Neural cell (in vitro differentiated cells): ENCODE measurements at regions not wholly inside any gene's neighbourhood (a gene's known extent, or its start where the extent isn't known, plus 50 kb on each side); places are given as distances from the start of the nearest gene placed in this dataset.

Experiments used
- H2AFZ ChIP-seq: fragments of 200-600, 300-800 bp; sonication (generic), shearing (Covaris generic); 2 replicates; pipeline ENCODE4 v1.6.0; 2014; ENCODE audit warnings: low read depth, mild to moderate bottlenecking, antibody characterized with exemption, low read length, moderate library complexity
- H3F3A ChIP-seq: fragments of 200-600 bp; shearing (Covaris generic); 2 replicates; pipeline ENCODE4 v1.6.1; 2016; ENCODE audit warnings: mild to moderate bottlenecking, moderate library complexity, mixed read lengths, antibody characterized with exemption, low read length; ENCODE audit not compliant: insufficient read depth, poor library complexity, severe bottlenecking
- H3K27ac ChIP-seq: fragments of 200-600, 300-800 bp; sonication (generic), shearing (Covaris generic); 2 replicates; pipeline ENCODE4 v1.5.1; 2014; ENCODE audit warnings: mild to moderate bottlenecking, low read length, moderate library complexity
- H3K27me3 ChIP-seq: fragments of 300-800, 200-600 bp; sonication (generic), shearing (Covaris generic); 2 replicates; pipeline ENCODE4 v1.6.0; 2014; ENCODE audit warnings: mild to moderate bottlenecking, low read depth, low read length, moderate library complexity; ENCODE audit not compliant: insufficient read depth
- H3K36me3 ChIP-seq: fragments of 300-800, 200-600 bp; sonication (generic), shearing (Covaris generic); 2 replicates; pipeline ENCODE4 v1.5.1; 2014; ENCODE audit warnings: mild to moderate bottlenecking, antibody characterized with exemption, low read length, moderate library complexity; ENCODE audit not compliant: insufficient read depth
- H3K4me2 ChIP-seq: fragments of 300-800, 200-600 bp; sonication (generic), shearing (Covaris generic); 2 replicates; pipeline ENCODE4 v1.6.0; 2014; ENCODE audit warnings: mild to moderate bottlenecking, low read length
- H3K4me3 ChIP-seq: fragments of 300-800, 200-600 bp; sonication (generic), shearing (Covaris generic); 2 replicates; pipeline ENCODE4 v1.5.1; 2014; ENCODE audit warnings: mild to moderate bottlenecking, low read length, moderate library complexity
- H3K79me2 ChIP-seq: fragments of 200-600 bp; shearing (Covaris generic); replicated peaks from 2 replicates; pipeline ENCODE4 v1.6.0; 2014; ENCODE audit warnings: mild to moderate bottlenecking, low read length, moderate library complexity; ENCODE audit not compliant: insufficient read depth
- H3K9ac ChIP-seq: fragments of 300-800, 200-600 bp; sonication (generic), shearing (Covaris generic); 2 replicates; pipeline ENCODE4 v1.6.1; 2016; ENCODE audit warnings: mild to moderate bottlenecking, low read length, mixed read lengths
- H3K9me2 ChIP-seq: fragments of 200-600 bp; shearing (Covaris generic); 2 replicates; pipeline ENCODE4 v1.6.1; 2016; ENCODE audit warnings: mild to moderate bottlenecking, low read length, mixed read lengths; ENCODE audit not compliant: insufficient read depth
- H3K9me3 ChIP-seq: fragments of 200-600, 300-800 bp; sonication (generic), shearing (Covaris generic); 2 replicates; pipeline ENCODE4 v1.6.1; 2016; ENCODE audit warnings: mild to moderate bottlenecking, mixed run types, low read length, moderate library complexity, mixed read lengths
- H4K20me1 ChIP-seq: fragments of 200-600 bp; shearing (Covaris generic); 2 replicates; pipeline ENCODE4 v1.6.1; 2016; ENCODE audit warnings: mild to moderate bottlenecking, mixed run types; ENCODE audit not compliant: insufficient read depth
- EP300 ChIP-seq: fragments of 450-650 bp; conservative IDR thresholded peaks from 2 replicates; pipeline ENCODE4 v1.6.1; 2014; ENCODE audit warnings: antibody characterized with exemption, mild to moderate bottlenecking, moderate library complexity; ENCODE audit not compliant: poor library complexity, severe bottlenecking
- EZH2 ChIP-seq: fragments of 200-600, 300-800 bp; shearing (Covaris generic), sonication (generic); IDR thresholded peaks from 2 replicates; pipeline ENCODE4 v1.6.1; 2014; ENCODE audit warnings: antibody characterized with exemption, low read length, borderline replicate concordance, mild to moderate bottlenecking; ENCODE audit not compliant: insufficient read depth, poor library complexity, severe bottlenecking
- MXI1 ChIP-seq: fragments of 450-650 bp; conservative IDR thresholded peaks from 2 replicates; pipeline ENCODE4 v1.6.1; 2014; ENCODE audit warnings: antibody characterized with exemption, mild to moderate bottlenecking; ENCODE audit not compliant: poor library complexity, severe bottlenecking
- POLR2AphosphoS5 ChIP-seq: IDR thresholded peaks from 2 replicates; pipeline ENCODE4 v1.6.1; 2012
- RAD21 ChIP-seq: fragments of 450-650 bp; conservative IDR thresholded peaks from 2 replicates; pipeline ENCODE4 v1.6.1; 2014; ENCODE audit warnings: antibody characterized with exemption, mild to moderate bottlenecking, moderate library complexity
- SMC3 ChIP-seq: fragments of 450-650 bp; conservative IDR thresholded peaks from 2 replicates; pipeline ENCODE4 v1.6.1; 2014; ENCODE audit warnings: antibody characterized with exemption, mild to moderate bottlenecking, moderate library complexity; ENCODE audit not compliant: poor library complexity
- TAF1 ChIP-seq: IDR thresholded peaks from 2 replicates; pipeline ENCODE4 v1.6.1; 2012; ENCODE audit warnings: low read depth
- TF ChIP-seq, protein P1 (sequence below): IDR thresholded peaks from 2 replicates; pipeline ENCODE4 v1.6.1; 2012; ENCODE audit warnings: borderline replicate concordance
- TF ChIP-seq, protein P2 (sequence below): fragments of 450-650 bp; IDR thresholded peaks from 2 replicates; pipeline ENCODE4 v1.5.1; 2014; ENCODE audit warnings: antibody characterized with exemption, mild to moderate bottlenecking, moderate library complexity; ENCODE audit not compliant: poor library complexity, severe bottlenecking

GRCh38 chr14:31937730-31938346, 139.3 kb upstream of the ARHGAP5 start:
- H3K9me2 ChIP-seq, result no peaks in the 10 kb centered on the region
- no peaks in the 10 kb centered on the region for H3F3A ChIP-seq
- no peak overlapping the region for H3K9ac ChIP-seq
- no peaks in the 10 kb centered on the region for H3K27me3 ChIP-seq
- H3K27ac ChIP-seq, result no peak overlapping the region
- no peaks in the 10 kb centered on the region for H3K79me2 ChIP-seq
- no peaks in the 10 kb centered on the region for H4K20me1 ChIP-seq
- no peak overlapping the region for H3K4me3 ChIP-seq
- no peak overlapping the region for H2AFZ ChIP-seq
- TF ChIP-seq, protein P1, sequence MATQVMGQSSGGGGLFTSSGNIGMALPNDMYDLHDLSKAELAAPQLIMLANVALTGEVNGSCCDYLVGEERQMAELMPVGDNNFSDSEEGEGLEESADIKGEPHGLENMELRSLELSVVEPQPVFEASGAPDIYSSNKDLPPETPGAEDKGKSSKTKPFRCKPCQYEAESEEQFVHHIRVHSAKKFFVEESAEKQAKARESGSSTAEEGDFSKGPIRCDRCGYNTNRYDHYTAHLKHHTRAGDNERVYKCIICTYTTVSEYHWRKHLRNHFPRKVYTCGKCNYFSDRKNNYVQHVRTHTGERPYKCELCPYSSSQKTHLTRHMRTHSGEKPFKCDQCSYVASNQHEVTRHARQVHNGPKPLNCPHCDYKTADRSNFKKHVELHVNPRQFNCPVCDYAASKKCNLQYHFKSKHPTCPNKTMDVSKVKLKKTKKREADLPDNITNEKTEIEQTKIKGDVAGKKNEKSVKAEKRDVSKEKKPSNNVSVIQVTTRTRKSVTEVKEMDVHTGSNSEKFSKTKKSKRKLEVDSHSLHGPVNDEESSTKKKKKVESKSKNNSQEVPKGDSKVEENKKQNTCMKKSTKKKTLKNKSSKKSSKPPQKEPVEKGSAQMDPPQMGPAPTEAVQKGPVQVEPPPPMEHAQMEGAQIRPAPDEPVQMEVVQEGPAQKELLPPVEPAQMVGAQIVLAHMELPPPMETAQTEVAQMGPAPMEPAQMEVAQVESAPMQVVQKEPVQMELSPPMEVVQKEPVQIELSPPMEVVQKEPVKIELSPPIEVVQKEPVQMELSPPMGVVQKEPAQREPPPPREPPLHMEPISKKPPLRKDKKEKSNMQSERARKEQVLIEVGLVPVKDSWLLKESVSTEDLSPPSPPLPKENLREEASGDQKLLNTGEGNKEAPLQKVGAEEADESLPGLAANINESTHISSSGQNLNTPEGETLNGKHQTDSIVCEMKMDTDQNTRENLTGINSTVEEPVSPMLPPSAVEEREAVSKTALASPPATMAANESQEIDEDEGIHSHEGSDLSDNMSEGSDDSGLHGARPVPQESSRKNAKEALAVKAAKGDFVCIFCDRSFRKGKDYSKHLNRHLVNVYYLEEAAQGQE, result no peak
- TF ChIP-seq RAD21 (no peak), POLR2AphosphoS5 (no peak), MXI1 (no peak), SMC3 (no peak), TAF1 (no peak), EP300 (no peak), EZH2 (no peak)
- TF ChIP-seq, protein P2, sequence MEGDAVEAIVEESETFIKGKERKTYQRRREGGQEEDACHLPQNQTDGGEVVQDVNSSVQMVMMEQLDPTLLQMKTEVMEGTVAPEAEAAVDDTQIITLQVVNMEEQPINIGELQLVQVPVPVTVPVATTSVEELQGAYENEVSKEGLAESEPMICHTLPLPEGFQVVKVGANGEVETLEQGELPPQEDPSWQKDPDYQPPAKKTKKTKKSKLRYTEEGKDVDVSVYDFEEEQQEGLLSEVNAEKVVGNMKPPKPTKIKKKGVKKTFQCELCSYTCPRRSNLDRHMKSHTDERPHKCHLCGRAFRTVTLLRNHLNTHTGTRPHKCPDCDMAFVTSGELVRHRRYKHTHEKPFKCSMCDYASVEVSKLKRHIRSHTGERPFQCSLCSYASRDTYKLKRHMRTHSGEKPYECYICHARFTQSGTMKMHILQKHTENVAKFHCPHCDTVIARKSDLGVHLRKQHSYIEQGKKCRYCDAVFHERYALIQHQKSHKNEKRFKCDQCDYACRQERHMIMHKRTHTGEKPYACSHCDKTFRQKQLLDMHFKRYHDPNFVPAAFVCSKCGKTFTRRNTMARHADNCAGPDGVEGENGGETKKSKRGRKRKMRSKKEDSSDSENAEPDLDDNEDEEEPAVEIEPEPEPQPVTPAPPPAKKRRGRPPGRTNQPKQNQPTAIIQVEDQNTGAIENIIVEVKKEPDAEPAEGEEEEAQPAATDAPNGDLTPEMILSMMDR, result no peak
- H3K9me3 ChIP-seq, result no peaks in the 10 kb centered on the region
- H3K4me2 ChIP-seq, result no peak overlapping the region
- H3K36me3 ChIP-seq, result no peaks in the 10 kb centered on the region

DNA sequence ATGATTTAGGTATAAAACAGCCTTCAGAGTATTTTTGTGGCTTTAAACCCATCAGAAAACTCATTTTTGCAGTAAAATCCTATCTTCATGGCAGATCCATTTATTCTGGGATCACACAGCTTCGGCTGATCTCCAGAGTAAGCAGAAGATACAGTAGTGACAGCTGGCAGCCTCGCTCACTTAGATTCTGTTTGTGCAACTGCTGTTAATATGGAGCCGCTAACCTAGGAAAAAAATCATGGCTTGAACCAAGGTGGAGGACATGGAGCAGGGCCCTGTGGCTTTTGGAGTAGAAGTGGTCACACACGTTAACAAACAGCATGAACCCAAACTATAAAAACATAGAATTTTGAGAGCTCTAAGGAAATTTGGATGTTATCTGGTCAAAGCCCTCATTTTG, 137.2 kb upstream of the ARHGAP5 start:
- Histone ChIP-seq H3K9me3 (no peaks in the 10 kb centered on the region), H4K20me1 (no peaks in the 10 kb centered on the region), H3K4me3 (no peak overlapping the region), H3K9ac (no peak overlapping the region), H3K79me2 (no peaks in the 10 kb centered on the region), H3K36me3 (no peaks in the 10 kb centered on the region), H3K27ac (no peak overlapping the region), H3K9me2 (no peaks in the 10 kb centered on the region), H3K27me3 (no peaks in the 10 kb centered on the region), H3F3A (no peaks in the 10 kb centered on the region), H3K4me2 (no peak overlapping the region), H2AFZ (no peak overlapping the region)
- TF ChIP-seq EP300 (no peak), EZH2 (no peak), TAF1 (no peak), MXI1 (no peak), POLR2AphosphoS5 (no peak), SMC3 (no peak), RAD21 (no peak)
- TF ChIP-seq, protein P1, result no peak
- TF ChIP-seq, protein P2, result no peak
